SH-SY5Y (cell line): ENCODE measurements at regions not wholly inside any gene's neighbourhood (a gene's known extent, or its start where the extent isn't known, plus 50 kb on each side); places are given as distances from the start of the nearest gene placed in this dataset.

Experiments
- GATA2 ChIP-seq: IDR thresholded peaks from 2 replicates; pipeline ENCODE4 v1.6.1; 2011; ENCODE audit warnings: mild to moderate bottlenecking, low read depth, low read length
- GATA3 ChIP-seq: IDR thresholded peaks from 2 replicates; pipeline ENCODE4 v1.6.1; 2011; ENCODE audit warnings: low read depth, mild to moderate bottlenecking, low read length, moderate library complexity

DNA sequence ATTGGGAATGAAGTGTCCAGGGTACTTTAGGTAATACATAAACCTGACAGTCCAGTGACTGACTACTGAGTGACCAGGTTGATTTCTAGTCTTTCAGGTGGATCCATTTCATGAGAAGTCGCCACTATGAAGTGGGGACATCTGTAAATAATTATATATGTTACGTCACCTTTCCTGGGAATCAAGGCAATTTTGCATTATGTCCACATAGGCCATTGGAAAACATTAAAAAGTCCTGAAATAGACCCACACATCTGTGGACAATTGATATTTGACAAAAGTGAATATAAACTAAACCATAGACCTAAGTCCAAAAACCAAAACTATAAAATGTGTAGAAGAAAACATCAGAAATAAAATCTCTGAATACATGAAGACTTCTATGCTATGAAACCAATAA, 231.5 kb downstream of the C6orf118 start:
- no peak for TF ChIP-seq GATA2

DNA sequence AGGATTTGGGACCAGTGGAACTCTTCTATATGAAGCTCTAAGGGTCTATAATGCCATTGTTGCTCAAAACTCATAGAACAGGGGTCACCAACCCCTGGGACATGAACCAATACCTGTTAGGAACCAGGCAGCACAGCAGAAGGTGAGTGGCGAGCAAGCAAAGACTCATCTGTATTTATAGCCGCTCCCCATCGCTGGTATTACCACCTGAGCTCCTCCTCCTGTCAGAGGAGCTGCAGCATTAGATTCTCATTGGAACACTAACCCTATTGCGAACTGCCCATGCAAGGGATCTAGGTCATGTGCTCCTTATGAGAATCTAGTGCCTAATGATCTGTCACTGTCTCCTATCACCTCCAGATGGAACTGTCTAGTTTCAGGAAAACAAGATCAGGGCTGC, 237.5 kb downstream of the C6orf118 start:
- TF ChIP-seq GATA2 (no peak), GATA3 (no peak)

DNA sequence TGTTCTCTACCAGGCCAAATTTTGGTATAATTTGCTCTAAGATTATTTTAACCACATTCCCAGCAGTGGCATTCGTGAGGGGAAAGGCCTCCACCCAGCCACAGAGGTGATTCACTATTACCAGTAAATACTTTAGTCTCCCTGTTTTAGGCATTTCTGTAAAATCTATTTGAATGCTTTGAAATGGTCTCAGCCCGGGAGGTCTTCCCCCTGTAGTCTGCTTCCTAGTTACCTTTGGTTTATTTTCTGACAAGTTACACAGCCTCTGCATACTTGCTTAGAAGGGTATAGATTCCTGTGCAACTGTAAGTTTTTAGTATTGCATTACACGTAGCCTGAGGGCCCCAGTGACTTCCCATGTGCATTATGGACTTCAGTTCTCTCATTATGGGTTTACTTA, 248.7 kb downstream of the C6orf118 start:
- TF ChIP-seq GATA2 = no peak
- TF ChIP-seq GATA3 = no peak

DNA sequence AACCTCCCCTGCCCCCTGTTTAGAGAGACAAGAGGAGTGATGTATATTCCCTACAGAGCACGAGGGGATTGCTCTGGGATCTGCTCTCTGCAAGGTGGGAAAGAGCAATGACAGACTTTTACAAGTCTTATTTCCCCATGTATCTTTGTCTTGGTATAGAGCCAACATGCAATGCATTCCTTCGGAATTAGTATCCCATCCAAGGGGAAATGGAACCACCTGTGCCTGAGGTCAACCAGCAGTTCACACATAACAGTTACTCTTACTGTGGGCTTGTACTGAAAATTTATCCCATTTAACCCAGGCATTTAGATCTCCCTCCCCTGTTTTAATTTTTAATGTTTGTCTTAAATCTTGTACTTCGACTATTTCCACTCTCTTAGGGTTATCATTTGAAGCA, 250.4 kb downstream of the C6orf118 start:
- TF ChIP-seq GATA3 (no peak), GATA2 (no peak)

DNA sequence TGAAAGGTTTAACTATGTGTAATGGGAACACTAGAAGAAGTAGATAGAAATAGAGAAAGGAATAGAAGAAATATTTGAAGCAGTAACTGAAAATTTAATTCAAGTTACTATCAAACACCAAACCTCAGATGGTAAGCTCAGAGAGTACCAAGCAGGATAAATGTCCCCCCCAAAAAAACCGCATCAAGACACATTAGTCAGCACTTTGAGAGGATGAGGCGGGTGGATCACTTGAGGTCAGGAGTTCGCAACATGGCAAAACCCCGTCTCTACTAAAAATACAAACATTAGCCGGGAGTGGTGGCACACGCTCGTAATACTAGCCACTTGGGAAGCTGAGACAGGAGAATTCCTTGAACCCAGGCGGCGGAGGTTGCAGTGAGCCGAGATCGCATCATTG, 253.1 kb downstream of the C6orf118 start:
- TF ChIP-seq GATA3 (no peak), GATA2 (no peak)

DNA sequence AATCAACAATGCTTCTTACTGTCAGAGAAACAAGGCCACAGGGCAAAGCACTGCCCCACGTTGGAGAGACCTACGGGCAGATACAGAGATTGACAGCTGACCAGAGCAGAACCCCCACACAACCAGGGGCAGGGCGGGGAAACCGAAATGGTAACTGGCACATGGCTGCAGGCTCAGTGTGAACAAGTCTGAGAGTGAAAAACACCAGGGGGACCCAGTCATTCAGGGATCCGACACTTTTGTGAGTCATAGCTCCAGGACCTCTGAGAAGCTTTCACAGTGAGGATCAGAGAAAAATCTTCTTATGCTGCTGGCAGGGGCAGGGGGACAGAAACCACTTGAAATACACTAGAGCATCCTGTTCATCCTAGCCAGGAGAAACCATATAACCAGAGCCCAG, 254.2 kb downstream of the C6orf118 start:
- TF ChIP-seq GATA2 (no peak), GATA3 (no peak)

DNA sequence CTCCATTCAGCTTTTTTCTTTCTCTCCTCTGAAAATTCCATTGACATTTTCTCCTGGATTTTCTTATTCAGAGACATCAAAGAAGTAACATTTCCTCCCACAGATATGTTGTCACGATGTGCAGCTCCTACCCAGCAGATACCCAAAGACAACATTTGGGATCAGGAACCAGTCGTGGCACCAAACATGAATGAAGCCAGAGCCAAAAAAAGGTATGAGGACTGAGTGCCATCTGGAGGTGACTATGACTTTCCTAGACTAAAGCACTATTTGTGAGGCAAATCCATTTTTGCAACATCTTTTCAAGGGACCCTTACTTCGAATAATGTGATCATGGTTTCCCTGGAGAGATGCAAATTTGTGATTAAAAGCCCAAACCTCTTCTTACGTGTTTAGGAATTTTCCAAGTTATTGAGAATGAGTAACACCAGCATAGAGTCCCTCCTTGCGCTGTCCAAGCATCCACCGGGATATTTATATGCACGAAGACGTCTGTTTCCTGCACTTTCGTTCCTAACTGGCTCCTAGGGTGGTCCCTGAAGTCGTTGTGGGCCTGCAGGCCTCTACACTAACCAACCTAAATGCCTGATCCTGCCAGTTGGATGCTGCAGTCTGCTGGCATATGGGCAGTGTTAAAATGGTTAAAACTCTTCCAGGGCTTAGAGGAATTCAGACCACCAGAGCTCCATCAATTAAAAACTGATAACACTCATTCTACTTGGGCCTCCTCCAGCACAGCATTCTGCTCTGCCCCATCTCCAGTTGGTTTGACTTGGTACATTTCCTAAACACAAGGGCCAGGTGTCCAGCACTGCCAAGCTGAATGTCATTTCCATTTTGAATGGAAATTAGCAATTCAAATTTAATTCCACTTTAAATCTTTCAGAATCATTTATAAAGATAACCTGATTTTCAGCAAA, 256.6 kb downstream of the C6orf118 start:
- TF ChIP-seq GATA2 = no peak
- no peak for TF ChIP-seq GATA3

DNA sequence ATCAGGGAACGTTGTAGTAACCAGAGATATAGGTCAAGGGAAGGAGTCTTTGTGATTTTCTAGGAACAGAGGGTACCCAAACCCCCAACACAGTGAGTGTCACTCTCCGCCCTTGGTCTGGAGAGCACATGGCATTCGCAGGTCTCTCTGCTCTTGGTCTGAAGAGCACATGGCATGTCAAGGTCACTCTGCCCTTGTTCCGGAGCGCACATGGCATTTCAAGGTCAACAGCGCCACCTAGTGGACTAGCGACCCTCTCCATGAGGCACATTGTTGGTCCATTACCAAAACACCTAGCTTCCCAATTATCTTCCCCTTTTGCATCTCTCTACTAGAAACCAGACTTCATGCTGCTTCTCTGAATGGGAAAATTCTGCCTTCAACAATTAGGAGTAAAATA, 260.0 kb downstream of the C6orf118 start:
- no peak for TF ChIP-seq GATA3

DNA sequence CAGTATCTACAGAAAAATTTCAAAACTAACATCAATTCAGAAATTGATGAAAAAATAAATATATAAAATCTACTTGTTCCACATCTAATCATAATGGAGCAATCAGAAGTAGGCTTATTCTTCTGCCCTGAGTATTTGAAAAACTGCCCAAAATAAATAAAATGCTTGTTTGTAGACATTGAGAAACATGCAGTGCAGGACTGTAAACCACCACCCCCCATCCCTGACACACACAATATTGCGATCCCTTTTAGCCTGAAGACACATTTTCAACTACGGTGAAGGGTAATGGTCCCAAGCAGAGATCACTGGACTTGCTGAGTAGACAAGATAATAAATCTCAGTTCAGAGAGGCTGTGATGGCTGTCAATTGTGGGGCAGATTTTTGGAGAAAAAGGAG, 261.5 kb downstream of the C6orf118 start:
- TF ChIP-seq GATA3 = no peak
- no peak for TF ChIP-seq GATA2

DNA sequence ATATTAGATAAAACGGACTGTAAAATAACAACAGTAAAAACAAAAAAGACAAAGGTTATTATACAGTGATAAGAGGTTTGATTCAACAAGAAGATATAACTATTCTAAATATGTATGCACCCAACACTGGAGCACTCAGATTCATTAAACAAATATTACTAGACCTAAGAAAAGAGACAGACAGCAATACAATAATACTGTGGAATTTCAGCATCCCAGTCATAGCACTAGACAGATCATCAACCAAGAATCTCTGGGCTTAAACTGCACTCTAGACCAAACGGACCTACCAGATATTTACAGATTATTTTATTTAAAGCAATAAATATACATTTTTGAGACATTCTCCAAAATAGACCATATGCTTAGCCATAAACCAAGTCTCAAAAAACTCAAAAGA, 263.8 kb downstream of the C6orf118 start:
- TF ChIP-seq GATA2 = no peak
- no peak for TF ChIP-seq GATA3

DNA sequence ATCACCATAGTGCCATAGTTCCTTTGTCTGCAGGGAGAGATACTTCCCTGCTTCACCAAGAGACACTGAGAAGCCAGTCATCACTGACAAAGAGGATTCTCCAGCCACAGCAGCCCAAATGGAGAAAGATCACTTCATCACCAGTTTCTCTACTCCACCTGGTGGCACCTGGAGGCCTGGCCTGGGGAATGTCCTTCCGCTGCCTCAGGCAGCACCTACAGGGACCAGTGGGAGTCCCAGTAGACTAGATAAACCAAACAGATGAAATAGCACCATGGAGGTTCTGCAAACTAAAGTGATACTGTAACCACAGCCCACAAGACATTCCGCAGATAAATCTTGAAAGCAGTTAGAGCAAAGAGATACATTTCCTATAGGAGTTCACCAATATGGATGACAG, 266.5 kb downstream of the C6orf118 start:
- TF ChIP-seq GATA3 = no peak

DNA sequence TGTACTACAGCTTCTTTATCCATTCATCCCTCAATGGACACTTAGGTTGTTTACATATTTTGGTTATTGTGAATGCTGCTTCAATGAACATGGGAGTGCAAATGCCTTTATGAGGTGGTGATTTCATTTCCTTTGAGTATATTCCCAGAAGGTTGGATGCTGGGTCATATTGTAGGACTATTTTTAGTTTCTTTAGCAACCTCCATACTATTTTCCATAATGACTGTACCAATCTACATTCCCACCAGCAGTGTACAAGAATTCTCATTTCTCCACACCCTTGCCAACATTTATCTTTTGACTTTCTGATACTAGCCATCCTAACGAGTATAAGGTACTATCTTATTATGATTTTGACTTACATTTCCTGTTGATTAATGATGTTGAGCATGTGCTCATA, 269.0 kb downstream of the C6orf118 start:
- no peak for TF ChIP-seq GATA3
- TF ChIP-seq GATA2 = no peak

DNA sequence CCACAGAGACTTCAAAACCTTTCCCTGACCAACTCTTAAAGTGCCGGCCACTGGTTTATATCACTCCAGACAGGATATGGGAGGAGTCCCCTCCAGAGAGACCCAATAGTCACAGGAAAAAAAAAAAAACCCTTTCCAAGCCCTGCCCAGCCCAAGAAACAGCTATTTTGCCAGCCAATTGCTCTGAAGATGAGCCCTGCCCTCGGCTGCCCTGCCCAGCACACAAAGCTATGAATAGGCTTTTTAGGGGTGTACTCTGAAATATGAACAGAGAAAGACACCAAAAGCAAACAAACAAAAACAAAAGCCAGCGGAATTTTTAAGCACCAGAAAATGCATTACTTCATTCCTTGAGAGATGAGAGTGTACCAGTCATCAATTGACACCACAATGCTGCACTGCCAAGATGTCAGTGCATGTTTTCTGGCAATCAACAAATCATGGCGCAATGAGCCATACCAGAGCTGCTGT, 275.1 kb downstream of the C6orf118 start:
- TF ChIP-seq GATA2 = no peak
- TF ChIP-seq GATA3 = no peak

DNA sequence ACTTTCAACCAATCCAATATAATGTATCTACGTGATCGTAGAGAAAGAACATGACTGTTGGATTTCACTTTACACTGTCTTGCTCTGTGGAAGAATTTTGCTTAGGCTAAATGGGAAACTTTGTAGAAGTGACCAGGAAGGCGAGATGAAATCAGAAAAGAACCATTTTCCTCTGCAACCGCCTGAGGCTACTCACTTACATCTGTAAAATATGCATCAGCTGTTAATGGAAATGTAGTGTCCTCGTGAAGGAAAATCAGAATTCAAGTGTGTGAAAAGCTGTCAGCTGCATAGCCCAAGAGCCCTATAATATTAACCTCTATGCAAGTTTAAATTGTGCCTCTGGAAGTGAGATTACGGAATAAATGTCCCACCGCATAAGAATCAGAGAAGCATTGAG, 277.9 kb downstream of the C6orf118 start:
- no peak for TF ChIP-seq GATA2
- TF ChIP-seq GATA3 = no peak

DNA sequence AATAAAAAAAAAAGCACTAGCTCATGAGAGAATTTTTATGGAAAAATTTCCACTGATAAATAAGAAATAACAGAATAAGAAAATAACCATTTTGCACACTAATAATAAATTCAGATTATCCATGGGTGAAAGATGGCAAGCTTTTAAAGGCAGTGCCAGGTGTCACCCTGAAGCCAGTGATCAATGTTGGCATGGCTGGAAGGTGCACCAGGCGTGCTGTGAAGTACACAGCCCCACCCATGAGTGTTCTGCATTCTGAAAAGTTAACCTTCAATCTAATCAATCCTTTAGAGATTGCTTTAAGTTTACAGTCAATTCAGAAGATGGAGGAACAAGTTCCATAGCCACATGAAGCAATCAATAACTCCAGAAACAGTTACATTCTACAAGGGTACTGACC, 284.4 kb downstream of the C6orf118 start:
- TF ChIP-seq GATA2 = no peak
- TF ChIP-seq GATA3 = no peak

DNA sequence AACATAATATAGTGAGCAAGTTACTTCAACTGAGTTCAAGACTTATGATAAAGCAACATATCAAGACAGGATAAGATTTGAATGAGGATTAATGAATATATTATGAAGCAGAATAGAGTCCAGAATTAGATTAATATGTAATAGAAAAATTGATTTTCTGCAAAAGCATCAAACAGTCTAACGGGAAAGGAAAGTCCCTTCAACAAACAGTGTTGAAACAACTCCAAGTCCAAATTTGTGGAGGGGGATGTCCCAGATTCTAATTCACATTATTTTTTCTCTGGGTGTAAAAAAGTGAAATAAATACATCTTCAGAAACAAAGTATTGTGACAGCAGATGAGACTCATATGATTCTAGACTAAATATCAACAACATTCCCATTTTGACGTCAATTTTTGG, 289.7 kb downstream of the C6orf118 start:
- TF ChIP-seq GATA2 (no peak), GATA3 (no peak)

DNA sequence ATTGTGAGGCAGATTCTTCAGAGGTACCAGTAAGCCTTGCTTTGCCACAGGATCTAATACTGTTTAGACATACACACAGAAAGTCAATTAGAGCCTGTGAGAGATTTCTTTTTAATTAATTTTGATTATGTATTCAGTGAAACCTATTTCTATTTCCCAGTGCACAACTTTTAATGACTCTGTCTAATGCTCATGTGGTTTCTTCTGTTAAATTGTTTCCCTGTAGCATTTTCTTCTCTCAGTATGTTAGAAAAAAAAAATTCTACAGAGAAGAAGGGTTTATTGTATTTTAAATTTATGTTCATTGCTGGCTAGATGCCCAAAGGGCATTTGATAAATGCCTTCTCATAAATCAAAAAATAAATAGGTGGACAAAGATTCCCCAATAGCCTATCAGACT, 293.7 kb downstream of the C6orf118 start:
- no peak for TF ChIP-seq GATA2
- TF ChIP-seq GATA3 = no peak
